GM21447 (cell line): ENCODE measurements at regions not wholly inside any gene's neighbourhood (a gene's known extent, or its start where the extent isn't known, plus 50 kb on each side); places are given as distances from the start of the nearest gene placed in this dataset.
"Not testable (repeated sequence)": the region's sequence is repeated elsewhere in the genome, so short reads cannot be mapped to it uniquely, and the experiment has no call there.

ENCODE experiments used
- ATAC-seq: cut with Tn5 transposase; IDR thresholded peaks from one replicate; pipeline ENCODE4 v1.9.1; 2021; ENCODE audit not compliant: unreplicated experiment

DNA sequence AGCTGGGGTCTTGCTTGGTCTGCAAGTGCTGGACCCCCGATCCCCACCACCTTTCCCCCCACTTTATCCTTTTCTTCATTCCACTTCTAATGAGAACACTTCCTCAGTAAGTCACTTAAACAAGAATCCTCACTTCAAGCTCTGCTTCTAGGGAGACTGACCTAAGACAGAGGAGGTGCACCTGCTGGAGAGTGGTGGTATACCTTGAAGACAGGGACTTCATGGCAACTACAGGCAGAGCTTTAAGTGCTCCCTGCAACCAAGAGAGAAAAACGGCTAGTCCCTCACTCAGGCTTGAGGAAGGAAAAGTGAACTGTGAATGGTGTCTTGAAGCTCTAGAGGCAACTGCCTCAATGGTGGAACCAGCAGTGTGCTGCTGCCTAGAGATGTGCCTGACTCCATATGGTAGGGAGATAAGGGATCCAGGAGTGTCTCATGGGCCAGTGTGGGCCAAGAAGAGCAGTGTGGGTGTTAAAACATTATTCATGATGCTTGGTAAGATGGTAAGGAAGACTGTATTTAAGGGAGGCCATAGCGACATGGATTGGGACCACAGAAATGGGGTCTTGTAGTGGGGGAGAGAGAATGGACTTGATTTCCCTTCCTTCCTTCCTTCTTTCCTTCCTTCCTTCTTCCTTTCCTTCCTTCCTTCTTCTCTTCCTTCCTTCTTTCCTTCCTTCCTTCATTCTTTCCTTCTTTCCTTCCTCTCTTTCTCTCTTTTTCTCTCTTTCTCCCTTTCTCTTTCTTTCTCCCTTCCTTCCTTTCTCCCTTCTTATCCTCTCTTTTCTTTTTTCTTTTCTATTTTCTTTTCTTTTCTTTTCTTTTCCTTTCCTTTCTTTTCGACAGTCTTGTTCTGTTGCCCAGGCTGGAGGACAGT, 96.2 kb upstream of the NAP1L1 start:
- no peak for ATAC-seq

- no peak for ATAC-seq
Observed at GRCh38 chr12:76178452-76178851, 94.0 kb upstream of the NAP1L1 start.

- no peak for ATAC-seq
Observed at GRCh38 chr12:76177821-76178220, 93.3 kb upstream of the NAP1L1 start.

DNA sequence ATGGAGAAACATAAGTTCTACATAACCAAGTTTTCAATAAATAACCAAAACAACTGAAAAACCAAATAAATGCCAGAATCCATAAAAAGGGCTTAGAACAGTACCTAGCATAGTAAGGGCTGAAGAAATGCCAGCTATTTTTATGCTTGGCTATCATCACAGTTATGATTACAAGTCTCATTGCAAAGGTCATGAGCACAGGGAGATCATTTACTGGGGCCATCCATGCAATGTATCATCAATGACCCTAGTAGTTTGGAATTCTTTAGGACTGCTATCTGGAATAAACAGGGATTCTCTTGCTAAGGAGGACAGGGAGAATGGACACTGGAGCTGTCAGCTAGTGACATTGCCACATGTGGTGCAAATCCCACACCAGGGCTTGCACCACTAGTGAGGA, 92.5 kb upstream of the NAP1L1 start:
- ATAC-seq, result no peak

DNA sequence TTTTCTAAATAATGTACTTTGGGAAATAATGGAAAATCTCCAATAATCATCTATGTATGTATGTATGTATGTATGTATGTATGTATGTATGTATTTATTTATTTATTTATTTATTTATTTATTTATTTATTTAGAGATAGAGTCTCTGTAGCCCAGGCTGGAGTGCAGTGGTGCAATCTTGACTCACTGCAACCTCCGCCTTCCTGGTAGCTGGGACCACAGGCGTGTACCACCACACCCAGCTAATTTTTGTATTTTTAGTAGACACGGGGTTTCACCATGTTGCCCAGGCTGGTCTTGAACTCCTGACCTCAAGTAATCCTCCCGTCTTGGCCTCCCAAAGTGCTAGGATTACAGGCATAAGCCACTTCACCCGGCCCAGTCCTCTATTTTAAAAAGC, 91.5 kb upstream of the NAP1L1 start:
- ATAC-seq, result not testable (repeated sequence)

GRCh38 chr12:76173756-76174155, 89.3 kb upstream of the NAP1L1 start:
- no peak for ATAC-seq

- ATAC-seq, result peak; percentile 98
Observed at GRCh38 chr12:76158518-76159321, 74.2 kb upstream of the NAP1L1 start.

- ATAC-seq, result no peak
Observed at GRCh38 chr12:76156726-76157125, 72.2 kb upstream of the NAP1L1 start.

- ATAC-seq, result no peak
Observed at GRCh38 chr12:76156314-76156713, 71.8 kb upstream of the NAP1L1 start.

GRCh38 chr12:76155157-76155670, 70.7 kb upstream of the NAP1L1 start:
- no peak for ATAC-seq

- ATAC-seq, result no peak
Observed at GRCh38 chr12:76153616-76154015, 69.1 kb upstream of the NAP1L1 start.

GRCh38 chr12:76152181-76152807, 67.8 kb upstream of the NAP1L1 start:
- ATAC-seq, result peak; percentile 94

DNA sequence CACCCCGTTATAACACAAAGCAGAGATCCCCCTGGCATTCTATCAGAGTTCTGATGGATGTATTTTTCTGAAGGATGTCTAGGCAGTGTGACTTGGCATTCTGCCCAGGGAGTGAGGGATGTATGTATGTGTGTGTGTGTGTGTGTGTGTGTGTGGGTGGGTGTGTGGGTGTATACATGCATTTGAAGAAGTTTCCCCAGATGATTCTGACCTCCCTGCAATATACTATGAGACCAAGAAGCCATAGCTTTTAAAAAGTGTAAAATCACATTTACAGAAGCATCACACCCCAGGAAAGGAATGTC, 59.7 kb upstream of the NAP1L1 start:
- ATAC-seq, result peak; percentile 21

- peak; percentile 96 for ATAC-seq
Observed at GRCh38 chr12:76143343-76144244, 59.1 kb upstream of the NAP1L1 start.

GRCh38 chr12:76142305-76142704, 57.8 kb upstream of the NAP1L1 start:
- ATAC-seq, result no peak

DNA sequence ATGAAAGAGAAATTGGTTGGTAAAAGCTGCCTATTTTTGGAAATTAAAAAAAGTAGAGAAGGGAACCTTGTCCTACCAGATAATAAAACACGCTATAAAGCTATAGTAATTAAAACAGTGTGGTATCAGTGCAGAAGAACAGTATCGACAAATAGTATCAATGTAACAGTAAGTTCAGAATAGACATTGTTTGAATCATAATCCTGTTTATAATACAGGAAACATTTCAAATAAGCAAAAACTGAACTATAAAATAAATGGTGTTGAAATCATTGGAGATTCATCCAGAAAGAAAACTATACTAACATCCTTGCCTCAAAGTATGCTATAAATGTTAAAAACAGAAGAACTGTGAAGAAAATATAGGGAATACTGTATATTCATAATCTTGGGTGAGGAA, 54.2 kb upstream of the NAP1L1 start:
- ATAC-seq, result no peak

DNA sequence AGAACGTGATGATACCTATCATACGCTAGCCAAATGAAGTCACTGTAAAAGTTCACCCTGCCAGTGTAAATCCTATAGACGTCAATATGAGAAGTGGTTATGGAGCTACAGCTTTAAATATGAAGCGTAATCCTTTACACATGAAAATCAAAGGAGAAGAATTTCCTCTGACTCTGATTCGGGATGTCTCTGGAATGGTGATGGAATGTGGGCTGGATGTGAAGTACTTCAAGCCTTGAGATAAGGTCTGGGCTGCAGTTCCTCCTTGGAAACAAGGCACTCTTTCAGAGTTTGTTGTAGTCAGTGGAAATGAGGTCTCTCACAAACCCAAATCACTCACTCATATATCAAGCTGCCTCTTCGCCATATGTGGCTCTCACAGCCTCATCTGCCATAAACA, 53.1 kb upstream of the NAP1L1 start:
- no peak for ATAC-seq

DNA sequence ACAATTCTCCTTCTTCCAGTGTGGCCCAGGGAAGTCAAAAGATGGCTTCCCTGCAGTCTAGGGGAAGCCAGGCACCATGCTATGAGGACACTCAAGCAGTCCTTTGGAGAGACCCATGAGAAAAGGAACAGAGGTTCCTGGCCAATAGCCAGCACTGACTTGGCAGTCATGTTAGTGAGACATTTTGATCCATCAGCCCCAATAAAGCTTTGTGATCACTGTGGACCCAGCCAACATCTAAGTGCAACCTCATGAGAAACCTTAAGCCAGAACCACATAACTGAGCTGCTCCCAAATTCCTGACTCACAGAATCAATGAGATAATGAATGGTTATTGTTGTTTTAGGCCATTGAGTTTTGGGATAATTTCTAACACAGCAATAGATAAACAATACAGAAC, 51.0 kb upstream of the NAP1L1 start:
- no peak for ATAC-seq
